Vagina (tissue), 2 donors: ENCODE measurements at regions not wholly inside any gene's neighbourhood (a gene's known extent, or its start where the extent isn't known, plus 50 kb on each side); places are given as distances from the start of the nearest gene placed in this dataset.

Experiments used
- DNase-seq, 2 donors: peaks; one replicate each; pipeline ENCODE4 v3.0.0-alpha.2; 2017; ENCODE audit errors: extremely low spot score in 2 of 2
- H3K27ac ChIP-seq: fragments of 200-600 bp; sonication (generic); one replicate; pipeline ENCODE4 v1.5.1; 2019
- H3K27me3 ChIP-seq: fragments of 200-600 bp; sonication (generic); one replicate; pipeline ENCODE4 v1.5.1; 2019
- H3K36me3 ChIP-seq, 2 donors: fragments of 200-600 bp; sonication (generic); one replicate each; pipeline ENCODE4 v1.5.1; 2017 to 2019
- H3K4me1 ChIP-seq: fragments of 200-600 bp; sonication (generic); one replicate; pipeline ENCODE4 v1.5.1; 2019
- H3K4me3 ChIP-seq, 2 donors: fragments of 200-600 bp; sonication (generic); 1 replicate in 1 of 2; 2 replicates in 1 of 2; pipeline ENCODE4 v1.5.1; 2016 to 2019
- H3K9me3 ChIP-seq: fragments of 200-600 bp; sonication (generic); one replicate; pipeline ENCODE4 v1.5.1; 2019
- POLR2A ChIP-seq, 2 donors: fragments of 450-650 bp; IDR thresholded peaks; one replicate each; pipeline ENCODE4 v1.6.1; 2017; ENCODE audit warnings: antibody characterized with exemption in 2 of 2, mild to moderate bottlenecking in 2 of 2, moderate library complexity in 2 of 2
- POLR2AphosphoS5 ChIP-seq, 2 donors: sonication (generic); formaldehyde crosslinking; IDR thresholded peaks; one replicate each; pipeline ENCODE4 v1.9.0; 2017; ENCODE audit warnings: antibody characterized with exemption in 2 of 2, mild to moderate bottlenecking in 2 of 2, low read depth in 1 of 2; ENCODE audit not compliant: insufficient read depth in 1 of 2
- intact Hi-C: fragments of 100-400 bp; cut with DNase I; formaldehyde crosslinking; loops from one replicate; pipeline ENCODE4 v1.15.1; 2023
- TF ChIP-seq, protein P1 (sequence below), 3 experiments: fragments of 450-650 bp in 2 of 3; fragments of 200-600 bp in 1 of 3; sonication (generic) in 1 of 3; IDR thresholded peaks; one replicate each; pipeline ENCODE4 v1.5.1; 2017 to 2019; ENCODE audit warnings: antibody characterized with exemption in 3 of 3, mild to moderate bottlenecking in 2 of 3, moderate library complexity in 2 of 3

GRCh38 chrX:69307029-69307428 is 141.8 kb upstream of the PJA1 start:
- H3K9me3 ChIP-seq, result no peaks in the 10 kb centered on the region
- H3K4me1 ChIP-seq, result no peaks in the 10 kb centered on the region
- no peak for DNase-seq
- intact Hi-C loops, result no loop called here
- no peaks in the 10 kb centered on the region for H3K27me3 ChIP-seq
- no peak overlapping the region for H3K27ac ChIP-seq
- no peaks in the 10 kb centered on the region for H3K36me3 ChIP-seq
- H3K4me3 ChIP-seq, result no peak overlapping the region
- TF ChIP-seq, protein P1, sequence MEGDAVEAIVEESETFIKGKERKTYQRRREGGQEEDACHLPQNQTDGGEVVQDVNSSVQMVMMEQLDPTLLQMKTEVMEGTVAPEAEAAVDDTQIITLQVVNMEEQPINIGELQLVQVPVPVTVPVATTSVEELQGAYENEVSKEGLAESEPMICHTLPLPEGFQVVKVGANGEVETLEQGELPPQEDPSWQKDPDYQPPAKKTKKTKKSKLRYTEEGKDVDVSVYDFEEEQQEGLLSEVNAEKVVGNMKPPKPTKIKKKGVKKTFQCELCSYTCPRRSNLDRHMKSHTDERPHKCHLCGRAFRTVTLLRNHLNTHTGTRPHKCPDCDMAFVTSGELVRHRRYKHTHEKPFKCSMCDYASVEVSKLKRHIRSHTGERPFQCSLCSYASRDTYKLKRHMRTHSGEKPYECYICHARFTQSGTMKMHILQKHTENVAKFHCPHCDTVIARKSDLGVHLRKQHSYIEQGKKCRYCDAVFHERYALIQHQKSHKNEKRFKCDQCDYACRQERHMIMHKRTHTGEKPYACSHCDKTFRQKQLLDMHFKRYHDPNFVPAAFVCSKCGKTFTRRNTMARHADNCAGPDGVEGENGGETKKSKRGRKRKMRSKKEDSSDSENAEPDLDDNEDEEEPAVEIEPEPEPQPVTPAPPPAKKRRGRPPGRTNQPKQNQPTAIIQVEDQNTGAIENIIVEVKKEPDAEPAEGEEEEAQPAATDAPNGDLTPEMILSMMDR (IDR thresholded peaks at IDR 0.05), result no peak
- no peak for TF ChIP-seq POLR2A (IDR thresholded peaks at IDR 0.05)
- no peak for TF ChIP-seq POLR2AphosphoS5 (IDR thresholded peaks at IDR 0.05; ENCODE audit: insufficient read depth in 1 of 2, low read depth in 1 of 2)

- Histone ChIP-seq H3K9me3 (no peaks in the 10 kb centered on the region), H3K4me1 (no peaks in the 10 kb centered on the region), H3K27ac (no peak overlapping the region), H3K36me3 (no peaks in the 10 kb centered on the region), H3K4me3 (no peak overlapping the region), H3K27me3 (no peaks in the 10 kb centered on the region)
- no peak for TF ChIP-seq POLR2A (IDR thresholded peaks at IDR 0.05)
- TF ChIP-seq POLR2AphosphoS5 (IDR thresholded peaks at IDR 0.05; ENCODE audit: insufficient read depth in 1 of 2, low read depth in 1 of 2), result no peak
- TF ChIP-seq, protein P1 (IDR thresholded peaks at IDR 0.05), result no peak
- DNase-seq, result no peak
- intact Hi-C loops, result no loop called here
Observed at GRCh38 chrX:69306063-69306404, 140.8 kb upstream of the PJA1 start.

- Histone ChIP-seq H3K4me1 (no peaks in the 10 kb centered on the region), H3K27ac (no peak overlapping the region), H3K4me3 (no peak overlapping the region), H3K9me3 (no peaks in the 10 kb centered on the region), H3K36me3 (no peaks in the 10 kb centered on the region), H3K27me3 (no peaks in the 10 kb centered on the region)
- TF ChIP-seq, protein P1 (IDR thresholded peaks at IDR 0.05), result no peak
- TF ChIP-seq POLR2A (IDR thresholded peaks at IDR 0.05) (no peak), POLR2AphosphoS5 (IDR thresholded peaks at IDR 0.05; ENCODE audit: insufficient read depth in 1 of 2, low read depth in 1 of 2) (no peak)
- DNase-seq, result no peak
- intact Hi-C loops, result no loop called here
Observed at GRCh38 chrX:69305333-69306062, 140.2 kb upstream of the PJA1 start.

GRCh38 chrX:69303231-69303630 is 138.0 kb upstream of the PJA1 start:
- Histone ChIP-seq H3K36me3 (no peaks in the 10 kb centered on the region), H3K4me3 (no peak overlapping the region), H3K27me3 (no peaks in the 10 kb centered on the region), H3K27ac (no peak overlapping the region), H3K4me1 (no peaks in the 10 kb centered on the region), H3K9me3 (no peaks in the 10 kb centered on the region)
- TF ChIP-seq POLR2AphosphoS5 (IDR thresholded peaks at IDR 0.05; ENCODE audit: insufficient read depth in 1 of 2, low read depth in 1 of 2), result no peak
- no peak for TF ChIP-seq POLR2A (IDR thresholded peaks at IDR 0.05)
- TF ChIP-seq, protein P1 (IDR thresholded peaks at IDR 0.05), result no peak
- intact Hi-C loops, result no loop called here
- DNase-seq, result no peak

DNA sequence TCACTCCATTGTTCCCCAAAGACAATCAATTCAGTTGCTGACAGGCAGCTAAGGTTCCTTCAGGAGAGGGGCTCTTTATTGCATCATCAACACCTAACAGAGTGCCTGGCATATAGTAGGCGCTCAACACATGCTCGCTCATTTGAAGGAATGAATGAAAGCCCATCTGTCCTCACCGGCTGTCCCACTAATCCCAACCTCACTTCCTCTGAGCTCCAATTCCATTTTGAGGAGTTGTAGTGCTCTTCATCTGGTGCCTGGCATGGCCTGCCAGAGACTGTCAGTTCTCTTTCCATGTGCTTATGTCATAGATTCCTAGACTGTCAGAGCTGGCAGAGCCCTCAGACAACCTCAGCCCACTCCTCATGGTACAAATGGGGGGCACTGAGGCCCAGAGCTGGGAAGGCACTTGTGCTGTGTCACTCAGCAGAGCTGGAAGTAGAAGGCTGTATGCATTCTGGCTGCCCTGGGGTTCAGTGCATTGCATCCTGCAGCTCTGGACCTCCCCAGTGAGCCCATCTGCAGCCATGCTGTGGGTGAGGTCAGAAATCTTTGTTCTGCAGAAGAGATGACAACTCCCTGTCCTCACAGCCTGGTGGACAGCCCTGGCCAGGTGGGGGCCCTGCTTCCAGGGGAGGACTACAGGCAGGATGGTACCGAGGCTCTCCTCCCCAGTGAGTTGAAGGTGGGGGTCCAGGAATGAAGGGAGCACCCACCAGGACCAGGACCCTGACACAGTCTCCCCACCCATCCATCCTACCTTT is 134.9 kb upstream of the PJA1 start:
- H3K4me3 ChIP-seq, result no peak overlapping the region
- no peaks in the 10 kb centered on the region for H3K9me3 ChIP-seq
- no peaks in the 10 kb centered on the region for H3K36me3 ChIP-seq
- no peaks in the 10 kb centered on the region for H3K4me1 ChIP-seq
- no peaks in the 10 kb centered on the region for H3K27me3 ChIP-seq
- no peak overlapping the region for H3K27ac ChIP-seq
- TF ChIP-seq POLR2A (IDR thresholded peaks at IDR 0.05), result no peak
- TF ChIP-seq, protein P1 (IDR thresholded peaks at IDR 0.05), result no peak
- no peak for DNase-seq
- intact Hi-C loops, result no loop called here
